Activated CD4-positive, alpha-beta T cell treated with anti-CD3 and anti-CD28 coated beads, Interleukin-2, amount 50 U/mL, for 48 hours (primary cell): ENCODE measurements at regions not wholly inside any gene's neighbourhood (a gene's known extent, or its start where the extent isn't known, plus 50 kb on each side); places are given as distances from the start of the nearest gene placed in this dataset.
"Not testable (repeated sequence)": the region's sequence is repeated elsewhere in the genome, so short reads cannot be mapped to it uniquely, and the experiment has no call there.

Experiments
- DNase-seq, 2 experiments: peaks; one replicate each; pipeline ENCODE4 v3.0.0-alpha.2; 2020

GRCh38 chr5:102617191-102618187 lies 118.7 kb upstream of the SLCO6A1 start:
- DNase-seq = no peak

DNA sequence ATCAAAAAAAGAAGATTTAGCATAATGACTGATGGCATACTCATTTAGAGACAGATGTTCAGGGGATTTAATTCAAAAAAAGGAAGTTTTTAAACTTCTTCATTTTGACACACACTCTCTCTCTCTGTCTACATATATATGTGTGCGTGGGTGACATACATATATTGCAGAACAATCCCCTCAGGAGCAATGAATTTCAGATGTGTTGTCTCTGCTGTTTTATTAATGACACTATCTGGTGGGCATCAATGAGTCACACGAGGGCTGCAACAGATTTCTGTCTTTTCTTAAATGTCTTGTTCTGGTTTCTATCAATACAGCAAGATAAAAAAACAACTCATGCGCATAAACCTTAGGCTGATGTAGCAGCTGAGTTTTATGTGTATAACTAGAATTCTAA lies 123.5 kb upstream of the SLCO6A1 start:
- no peak for DNase-seq

DNA sequence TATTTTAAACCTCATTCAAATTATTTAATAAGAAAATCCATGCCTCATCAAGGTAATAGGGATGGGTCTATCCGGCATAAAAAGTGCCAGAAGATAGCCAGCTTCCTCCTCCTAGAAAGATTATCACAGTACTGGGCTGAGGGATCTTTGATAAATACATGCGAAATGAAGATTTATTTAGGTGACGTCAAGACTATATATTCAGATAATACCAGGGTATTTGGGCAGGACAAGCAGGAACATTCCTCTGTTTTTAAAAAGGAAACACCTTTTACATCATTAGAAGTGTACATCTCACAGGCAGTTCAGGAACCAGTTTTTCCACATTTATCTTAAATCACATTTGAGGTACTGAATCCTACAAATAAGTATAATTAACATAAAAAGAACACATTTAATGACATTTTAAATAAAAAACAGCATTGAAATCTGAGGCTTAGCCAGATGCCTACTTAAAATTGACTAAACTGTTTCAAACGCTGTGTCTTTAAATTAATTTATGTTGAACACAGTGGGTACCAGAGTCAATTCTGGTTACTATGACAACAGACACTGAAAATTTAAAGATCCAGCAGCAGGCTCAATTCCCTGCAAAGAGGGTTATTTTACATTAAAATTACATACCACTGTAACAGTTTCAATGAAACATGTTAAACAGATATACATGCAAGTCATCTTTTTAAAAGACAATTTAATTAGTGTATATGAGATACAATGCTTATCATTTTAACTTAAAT lies 124.7 kb upstream of the SLCO6A1 start:
- no peak for DNase-seq

DNA sequence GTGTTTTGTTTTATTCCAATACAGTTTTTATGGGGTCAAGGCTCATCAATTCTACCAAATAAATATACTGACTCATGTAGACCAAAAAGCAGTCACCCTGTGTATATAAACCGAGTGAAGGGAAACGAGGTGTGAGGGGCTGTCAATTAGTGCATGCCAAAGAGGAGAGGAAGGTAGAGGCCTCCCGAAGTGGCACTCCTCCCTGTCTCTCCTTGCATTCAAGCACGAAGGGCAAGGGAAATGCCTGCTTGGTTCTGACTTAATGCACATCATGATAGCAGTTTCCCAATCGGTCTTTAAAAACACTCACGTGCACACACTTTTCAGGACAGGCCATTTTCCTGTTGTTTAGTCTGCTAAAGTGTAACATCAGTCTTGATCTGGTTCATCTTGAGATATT lies 125.6 kb upstream of the SLCO6A1 start:
- no peak for DNase-seq

DNA sequence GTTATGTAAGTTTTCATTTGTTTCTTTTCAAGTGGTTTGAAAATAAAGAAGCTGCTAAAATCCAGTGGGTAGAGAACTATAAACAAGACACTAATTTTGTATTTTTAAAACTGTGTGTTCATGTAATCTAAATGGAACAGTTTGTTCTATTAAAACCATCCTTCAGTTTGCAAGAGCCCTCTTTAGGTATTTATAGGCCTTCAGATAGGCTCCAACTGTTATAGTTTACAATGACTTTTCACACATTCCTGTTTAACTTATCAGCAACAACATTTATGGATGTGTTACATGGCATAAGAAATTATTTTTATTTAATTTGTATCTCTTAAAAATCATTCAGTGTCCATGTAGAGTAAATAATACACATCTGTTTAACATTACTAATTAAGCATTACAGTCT lies 126.7 kb upstream of the SLCO6A1 start:
- DNase-seq = no peak

DNA sequence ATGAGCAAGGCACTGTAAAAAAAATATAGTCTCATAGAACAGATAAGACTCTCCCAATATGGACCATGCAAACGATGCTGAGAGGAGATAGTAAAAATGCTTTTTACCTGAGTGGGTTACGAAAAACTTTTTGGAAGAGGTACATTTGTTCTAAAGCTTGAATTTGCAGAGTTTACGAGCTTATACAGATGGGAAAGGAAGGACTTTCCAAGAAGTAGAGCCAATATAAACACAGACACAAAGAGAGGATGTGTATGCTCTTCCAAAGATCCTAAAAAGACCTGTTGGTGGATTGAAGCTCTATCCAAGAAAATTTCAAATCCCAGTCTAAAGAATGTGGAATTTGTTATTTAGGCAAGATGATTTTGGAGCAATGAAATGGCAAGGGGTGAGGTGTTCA lies 127.1 kb upstream of the SLCO6A1 start:
- DNase-seq = no peak

GRCh38 chr5:102627315-102627714 lies 127.8 kb upstream of the PAM start:
- no peak for DNase-seq

- DNase-seq = no peak
Observed at GRCh38 chr5:102628441-102629175, 126.5 kb upstream of the PAM start.

DNA sequence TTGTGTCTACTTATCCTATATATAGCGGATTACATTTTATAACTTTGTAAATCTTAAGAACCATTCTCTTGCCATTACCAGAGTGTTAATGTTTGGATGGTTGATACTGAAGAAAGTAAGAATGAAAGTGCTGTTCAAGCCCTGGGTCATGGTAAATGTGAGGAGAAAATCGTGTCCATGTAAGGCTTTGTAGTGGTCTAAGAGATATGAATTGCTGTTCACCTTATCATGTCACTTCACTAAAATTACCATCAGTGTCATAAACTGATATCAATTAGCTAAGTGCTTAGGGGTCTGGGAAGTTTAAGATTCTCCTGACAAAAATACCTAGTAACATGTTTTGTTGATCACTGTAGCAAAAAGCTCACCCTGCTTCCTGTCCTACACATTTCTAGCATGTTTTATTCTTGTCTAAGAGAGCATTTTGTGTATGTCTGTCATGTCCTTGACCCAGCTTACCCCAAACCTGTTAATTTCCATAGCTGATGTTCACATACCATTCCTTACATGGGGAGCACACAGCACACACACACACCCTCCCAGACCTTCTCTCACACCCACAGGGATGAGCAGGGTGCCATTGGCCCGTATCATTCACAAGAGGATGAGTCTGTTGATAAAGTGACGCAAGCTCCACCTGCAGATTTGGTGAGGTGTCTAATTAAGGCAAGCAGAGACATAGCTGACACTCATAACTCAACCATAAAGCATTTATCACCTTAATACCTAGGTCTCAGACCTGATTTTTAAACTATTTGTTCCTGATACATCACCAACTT lies 125.1 kb upstream of the PAM start:
- no peak for DNase-seq

GRCh38 chr5:102635399-102635798 lies 119.7 kb upstream of the PAM start:
- DNase-seq = not testable (repeated sequence)

DNA sequence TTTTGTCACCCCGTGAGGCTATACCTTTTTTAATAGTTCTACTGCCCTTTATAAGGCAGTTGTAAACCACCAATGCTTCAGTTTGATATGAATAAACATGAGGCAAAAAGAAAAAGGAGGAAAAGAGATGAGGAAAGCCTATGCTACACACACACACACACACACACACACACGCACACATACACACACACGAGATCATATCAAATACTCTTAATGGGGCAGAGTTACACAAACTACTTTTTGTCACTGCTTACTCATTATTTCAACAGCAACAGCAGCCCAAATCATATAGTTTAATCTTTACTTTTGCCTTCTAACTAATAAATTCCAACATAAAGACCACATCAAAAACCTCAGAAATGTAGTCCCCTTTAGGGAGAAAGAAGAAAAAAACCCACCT lies 116.8 kb upstream of the PAM start:
- DNase-seq = no peak

GRCh38 chr5:102638912-102639652 lies 116.0 kb upstream of the PAM start:
- DNase-seq = no peak

DNA sequence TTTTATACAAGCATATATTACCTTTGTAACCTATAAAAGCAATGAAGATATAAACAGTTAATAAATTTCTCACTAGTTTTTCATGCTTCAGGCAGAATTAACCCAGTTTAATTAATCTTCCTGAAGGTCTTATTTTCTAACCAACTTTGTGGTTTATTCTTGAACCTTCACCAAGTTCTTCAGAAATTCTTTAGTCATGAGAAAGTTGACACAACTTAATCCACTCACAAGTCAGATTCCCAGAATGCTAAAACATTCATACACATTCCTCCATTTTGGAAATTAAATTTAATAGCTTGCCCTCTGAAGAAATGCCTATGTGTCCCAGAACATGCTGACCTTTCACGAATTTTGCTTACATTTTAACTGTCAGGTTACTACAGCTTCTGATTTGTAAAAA lies 105.4 kb upstream of the PAM start:
- DNase-seq = no peak

DNA sequence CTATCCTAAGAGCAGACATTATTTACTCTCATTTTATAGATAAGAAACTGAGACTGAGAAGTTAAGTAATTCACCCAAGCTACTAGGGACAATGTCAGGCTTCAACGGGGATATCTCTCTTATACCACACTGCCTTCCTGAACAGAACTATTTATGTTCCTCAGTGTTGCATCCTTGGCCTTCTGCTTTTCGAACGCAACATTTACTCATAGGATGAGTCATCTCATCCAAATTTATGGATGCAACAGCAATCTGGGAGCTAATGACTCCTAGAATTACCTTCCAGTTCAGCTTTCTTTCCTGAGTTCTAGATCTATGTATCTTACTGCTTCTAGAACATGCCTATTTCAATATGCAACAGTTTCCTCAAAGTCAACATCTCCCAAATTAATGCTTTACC lies 103.6 kb upstream of the PAM start:
- DNase-seq = no peak

DNA sequence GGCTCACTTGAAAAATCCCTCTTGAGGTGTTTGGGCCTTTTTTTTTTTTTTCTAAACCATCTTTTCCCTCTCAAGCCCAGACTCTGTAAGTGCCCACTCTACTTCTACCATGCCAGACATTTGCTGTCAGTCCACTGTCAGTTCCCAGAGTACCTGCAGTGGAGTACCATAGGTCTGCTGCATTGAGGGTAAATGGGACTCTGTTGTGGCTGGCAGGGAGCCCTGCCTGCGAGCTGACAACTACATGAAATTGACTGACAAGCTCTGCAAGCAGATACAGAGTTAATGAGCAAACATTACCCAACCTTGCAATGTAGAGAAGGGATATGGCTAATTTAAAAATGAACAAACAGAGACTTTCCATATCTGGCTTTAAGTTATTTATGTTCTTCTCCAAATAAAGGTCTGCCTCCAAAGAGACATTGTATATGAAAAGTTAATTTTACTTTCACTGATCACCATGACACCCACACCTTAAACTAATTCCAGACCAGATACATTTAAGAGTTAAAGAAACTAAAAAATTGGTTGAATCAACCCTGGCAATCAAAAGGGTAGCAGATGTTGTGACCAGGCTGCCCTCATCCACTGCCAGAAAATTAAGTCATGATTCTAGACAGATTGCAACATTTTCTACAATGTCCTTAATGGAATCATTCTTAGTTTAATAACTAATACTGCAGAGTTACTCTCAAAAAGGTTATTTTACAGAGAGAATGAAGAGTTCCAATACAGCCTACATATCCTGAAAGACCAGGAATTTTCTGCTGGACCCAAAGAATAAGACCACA lies 100.4 kb upstream of the PAM start:
- DNase-seq = no peak

DNA sequence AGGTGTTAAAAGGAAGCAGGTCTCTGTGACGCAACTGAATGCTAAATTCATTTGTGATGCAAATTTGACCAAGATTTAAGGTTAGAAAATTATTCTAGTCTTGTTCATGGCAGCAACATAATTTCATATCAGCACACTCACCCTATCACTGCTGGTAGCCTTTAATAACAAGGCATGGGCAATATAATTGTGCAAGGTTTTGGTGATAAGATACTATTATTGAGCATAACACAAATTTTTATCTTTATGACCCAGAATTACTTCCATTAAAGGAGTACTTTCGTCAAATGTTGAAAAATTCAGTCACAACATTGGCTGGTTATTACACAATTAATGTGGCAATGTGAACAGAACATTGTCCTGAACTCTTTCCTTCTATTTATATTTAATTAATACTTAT lies 96.0 kb upstream of the PAM start:
- DNase-seq = no peak

GRCh38 chr5:102660111-102660510 lies 95.0 kb upstream of the PAM start:
- no peak for DNase-seq

GRCh38 chr5:102663749-102664530 lies 91.2 kb upstream of the PAM start:
- DNase-seq = no peak

- DNase-seq = no peak
Observed at GRCh38 chr5:102664616-102665335, 90.3 kb upstream of the PAM start.
